ENCODE measurements at regions not wholly inside any gene's neighbourhood (a gene's known extent, or its start where the extent isn't known, plus 50 kb on each side); places are given as distances from the start of the nearest gene placed in this dataset.

DNA sequence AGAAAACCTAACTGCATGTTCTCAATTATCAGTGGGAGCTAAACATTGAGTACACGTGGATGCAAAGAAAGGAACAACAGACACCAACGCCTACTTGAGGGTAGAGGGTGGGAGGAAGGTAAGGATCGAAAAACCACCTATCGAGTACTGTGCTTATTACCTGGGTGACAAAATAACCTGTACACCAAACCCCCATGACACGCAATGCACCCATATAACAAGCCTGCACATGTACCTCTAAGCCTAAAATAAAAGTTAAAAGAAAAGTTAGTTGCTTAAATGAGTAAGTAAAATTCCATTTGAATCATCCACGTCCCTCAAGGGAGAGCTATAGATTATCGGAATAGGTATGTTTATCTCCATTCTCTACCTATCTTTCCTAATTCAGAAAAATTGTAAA lies 210.2 kb upstream of the ADCY2 start:
- H2AFZ ChIP-seq (ENCODE audit: low read length), result no peak overlapping the region
- Mint-ChIP-seq H3K27ac (no peak overlapping the region), H3K27me3 (ENCODE audit: low read depth) (peaks cover 3% of the 10 kb centered on the region; the same call in 1 of the 2 replicates), H3K36me3 (ENCODE audit: insufficient read depth in 1 of 3, low read depth in 3 of 3) (no peaks in the 10 kb centered on the region), H3K4me1 (no peaks in the 10 kb centered on the region), H3K4me3 (no peak overlapping the region), H3K9me3 (no peaks in the 10 kb centered on the region)
- DNase-seq, result no peak
- no peak overlapping the region for H3K4me2 ChIP-seq (ENCODE audit: insufficient read depth, insufficient read length, low read length)
- H3K27me3 ChIP-seq (ENCODE audit: insufficient read depth, low read length), result no peaks in the 10 kb centered on the region
- TF ChIP-seq, protein P1, sequence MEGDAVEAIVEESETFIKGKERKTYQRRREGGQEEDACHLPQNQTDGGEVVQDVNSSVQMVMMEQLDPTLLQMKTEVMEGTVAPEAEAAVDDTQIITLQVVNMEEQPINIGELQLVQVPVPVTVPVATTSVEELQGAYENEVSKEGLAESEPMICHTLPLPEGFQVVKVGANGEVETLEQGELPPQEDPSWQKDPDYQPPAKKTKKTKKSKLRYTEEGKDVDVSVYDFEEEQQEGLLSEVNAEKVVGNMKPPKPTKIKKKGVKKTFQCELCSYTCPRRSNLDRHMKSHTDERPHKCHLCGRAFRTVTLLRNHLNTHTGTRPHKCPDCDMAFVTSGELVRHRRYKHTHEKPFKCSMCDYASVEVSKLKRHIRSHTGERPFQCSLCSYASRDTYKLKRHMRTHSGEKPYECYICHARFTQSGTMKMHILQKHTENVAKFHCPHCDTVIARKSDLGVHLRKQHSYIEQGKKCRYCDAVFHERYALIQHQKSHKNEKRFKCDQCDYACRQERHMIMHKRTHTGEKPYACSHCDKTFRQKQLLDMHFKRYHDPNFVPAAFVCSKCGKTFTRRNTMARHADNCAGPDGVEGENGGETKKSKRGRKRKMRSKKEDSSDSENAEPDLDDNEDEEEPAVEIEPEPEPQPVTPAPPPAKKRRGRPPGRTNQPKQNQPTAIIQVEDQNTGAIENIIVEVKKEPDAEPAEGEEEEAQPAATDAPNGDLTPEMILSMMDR (conservative IDR thresholded peaks at IDR 0.05), result no peak
- no peaks in the 10 kb centered on the region for H3K4me1 ChIP-seq (ENCODE audit: insufficient read depth, low read length)
- no peaks in the 10 kb centered on the region for H3K79me2 ChIP-seq (ENCODE audit: insufficient read depth, low read length)
- no peak overlapping the region for H4K8ac ChIP-seq (replicated peaks; ENCODE audit: insufficient read length, low read depth, low read length)
- no peak overlapping the region for H3K14ac ChIP-seq (ENCODE audit: insufficient read depth, low read length)
- no peak overlapping the region for H3T11ph ChIP-seq (ENCODE audit: low read length)
- no peaks in the 10 kb centered on the region for H3K9me3 ChIP-seq (ENCODE audit: control insufficient read depth, low read depth, low read length)
- H2BK5ac ChIP-seq (ENCODE audit: insufficient read length, low read length), result no peak overlapping the region
- H4K20me1 ChIP-seq (ENCODE audit: control insufficient read depth, insufficient read depth, insufficient read length), result no peaks in the 10 kb centered on the region
- H3K23ac ChIP-seq (ENCODE audit: insufficient read length, low read depth, low read length), result no peak overlapping the region
- H2BK120ac ChIP-seq (ENCODE audit: low read depth, low read length, poor library complexity, severe bottlenecking), result no peak overlapping the region
- no peak overlapping the region for H4K5ac ChIP-seq (ENCODE audit: insufficient read length, low read depth, low read length)
- no peaks in the 10 kb centered on the region for H3K23me2 ChIP-seq (ENCODE audit: insufficient read length, low read depth, low read length, poor library complexity, severe bottlenecking)
- H3K9ac ChIP-seq (ENCODE audit: extremely low read depth, insufficient read length, low read length), result no peak overlapping the region
- no peak overlapping the region for H3K27ac ChIP-seq (ENCODE audit: insufficient read length, low read depth, low read length)
- no peak overlapping the region for H3K4ac ChIP-seq (ENCODE audit: low read depth, low read length)
- H2BK12ac ChIP-seq (ENCODE audit: insufficient read length, low read depth, low read length), result no peak overlapping the region
- H2AK5ac ChIP-seq (ENCODE audit: insufficient read length, low read length), result no peak overlapping the region
- H3K79me1 ChIP-seq (ENCODE audit: insufficient read depth, low read depth, low read length, poor library complexity, severe bottlenecking), result no peaks in the 10 kb centered on the region
- H2BK20ac ChIP-seq (ENCODE audit: low read depth, low read length, poor library complexity, severe bottlenecking), result no peak overlapping the region
- H3K56ac ChIP-seq (ENCODE audit: insufficient read length, low read depth, low read length), result no peak overlapping the region
- H3K18ac ChIP-seq (ENCODE audit: insufficient read length, low read depth, low read length), result no peak overlapping the region
- no peak overlapping the region for H4K91ac ChIP-seq (ENCODE audit: insufficient read length, low read depth, low read length)
- H2BK15ac ChIP-seq (ENCODE audit: low read depth, low read length), result no peak overlapping the region
- WGBS (ENCODE audit: extremely low coverage, insufficient read length, low lambda C conversion rate), result no CpG with 5 or more reads among the region's 7 CpGs

Data from H9 (cell line).